NCI-H1417 (cell line): ENCODE measurements at regions not wholly inside any gene's neighbourhood (a gene's known extent, or its start where the extent isn't known, plus 50 kb on each side); places are given as distances from the start of the nearest gene placed in this dataset.
"Not testable (repeated sequence)": the region's sequence is repeated elsewhere in the genome, so short reads cannot be mapped to it uniquely, and the experiment has no call there.

Source experiments
- DNase-seq, 3 experiments: peaks; one replicate each; lab custom pipeline; 2025; lab: John Stamatoyannopoulos, UW

DNA sequence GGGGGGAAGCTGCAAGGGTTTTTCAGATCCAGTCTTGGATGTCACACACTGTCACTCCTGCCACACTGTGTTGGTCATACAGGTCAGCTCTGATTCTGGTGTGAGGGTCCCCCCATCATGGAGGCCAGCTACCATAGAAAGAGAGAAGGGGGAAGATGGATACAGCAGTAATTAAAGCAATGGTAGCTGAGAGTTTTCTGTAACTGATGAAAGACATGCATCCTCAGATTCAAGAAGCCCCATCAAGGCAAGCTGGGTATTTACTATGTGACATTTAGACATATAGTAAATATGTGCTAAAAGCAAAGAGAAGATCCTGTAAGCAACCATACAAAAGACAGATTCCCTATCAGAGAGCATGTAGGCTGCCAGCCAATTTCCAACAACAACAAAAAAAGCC, 110.9 kb upstream of the COL5A1 start:
- no peak for DNase-seq

- DNase-seq, result no peak
Observed at GRCh38 chr9:134531220-134531970, 110.2 kb upstream of the COL5A1 start.

DNA sequence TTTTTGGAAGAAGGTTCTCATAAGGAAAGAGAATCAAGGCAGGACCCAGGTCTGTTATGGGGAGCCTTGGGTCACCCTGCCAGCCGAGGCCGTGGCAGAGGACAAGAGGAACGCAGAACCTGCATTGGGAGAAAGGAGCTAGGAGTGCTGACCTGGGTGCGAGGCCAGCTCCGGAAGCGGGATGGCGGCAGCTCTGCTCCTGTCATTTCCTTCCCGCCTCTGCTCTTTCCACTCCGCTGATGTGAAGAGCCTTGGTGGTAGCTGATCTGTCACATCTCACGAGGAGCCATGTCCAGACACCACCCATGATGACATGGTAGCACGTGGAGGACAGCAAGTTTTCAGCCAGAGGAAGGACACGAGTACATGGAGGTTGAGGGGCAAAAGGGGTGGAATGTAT, 109.5 kb upstream of the COL5A1 start:
- no peak for DNase-seq

DNA sequence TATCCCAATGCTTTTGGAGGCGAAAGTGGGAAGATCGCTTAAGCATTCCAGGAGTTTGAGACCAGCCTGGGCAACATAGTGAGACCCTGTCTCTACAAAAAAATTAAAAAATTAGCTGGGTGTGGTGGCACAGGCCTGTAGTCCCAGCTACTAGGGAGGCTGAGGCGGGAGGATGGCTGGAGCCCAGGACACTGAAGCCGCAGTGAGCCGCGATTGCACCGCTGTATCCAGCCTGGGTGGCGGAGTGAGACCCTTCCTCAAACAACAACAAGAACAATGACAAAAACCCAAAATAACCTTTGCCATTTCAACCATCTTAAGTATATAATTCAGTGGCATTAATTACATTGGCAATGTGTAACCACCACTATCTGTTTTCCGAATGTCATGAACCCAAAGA, 108.9 kb upstream of the COL5A1 start:
- not testable (repeated sequence) for DNase-seq

DNA sequence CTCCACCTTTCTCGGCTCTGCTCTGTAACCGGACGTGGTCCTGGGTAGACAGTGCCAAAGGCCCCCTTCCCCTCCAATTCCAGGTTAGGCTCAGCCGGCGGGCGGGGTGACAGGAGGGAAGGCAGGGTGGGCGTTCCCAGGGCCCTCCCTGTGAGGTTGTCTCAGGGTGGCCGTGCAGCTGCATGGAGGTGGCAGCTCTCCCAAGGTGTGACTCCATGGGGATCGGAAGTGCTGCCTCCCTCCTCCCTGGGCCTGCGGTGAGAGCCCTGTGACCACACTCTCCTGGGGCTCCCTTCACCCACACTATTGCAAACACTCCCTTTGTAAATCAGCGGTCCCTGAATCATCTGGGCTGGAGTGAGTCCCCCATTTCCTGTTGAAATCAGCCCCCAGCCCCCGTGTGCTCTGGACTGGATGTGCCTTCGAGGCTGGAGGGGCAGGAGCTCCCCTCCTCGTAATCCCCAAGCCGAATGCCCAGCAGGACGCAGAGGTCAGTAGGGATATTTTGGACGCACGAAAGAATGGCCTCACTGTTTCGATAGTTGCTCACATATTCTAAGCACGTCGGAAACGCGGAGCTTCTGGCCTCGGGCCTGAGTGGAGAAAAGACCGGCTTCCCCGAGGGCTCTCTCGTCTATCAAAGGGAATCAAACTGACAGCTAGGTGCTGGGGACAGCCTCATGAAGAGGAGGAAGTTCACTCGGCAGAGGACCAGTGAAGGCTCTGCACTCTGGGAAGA, 107.6 kb upstream of the COL5A1 start:
- DNase-seq, result no peak

DNA sequence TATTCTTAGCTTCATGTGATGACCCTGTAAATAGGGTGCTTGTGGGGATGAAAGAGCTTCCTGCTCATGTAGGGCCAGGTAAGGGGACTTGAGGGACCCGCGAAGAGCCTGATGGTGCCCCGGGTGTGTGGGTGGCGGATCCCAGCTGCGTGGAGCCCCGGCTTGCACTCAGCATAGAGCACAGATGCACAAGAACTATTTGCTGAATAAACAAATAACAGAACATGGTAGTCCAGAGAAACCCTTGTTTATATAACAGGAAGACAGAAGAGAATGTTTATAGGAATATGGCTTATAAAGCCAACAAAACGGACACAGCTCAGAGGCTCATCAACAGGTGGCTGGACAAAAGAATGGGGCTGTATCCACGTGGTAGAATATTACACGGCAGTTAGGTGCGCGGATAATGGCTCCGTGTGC, 106.9 kb upstream of the COL5A1 start:
- no peak for DNase-seq

GRCh38 chr9:134535171-134535570, 106.4 kb upstream of the COL5A1 start:
- DNase-seq, result no peak

DNA sequence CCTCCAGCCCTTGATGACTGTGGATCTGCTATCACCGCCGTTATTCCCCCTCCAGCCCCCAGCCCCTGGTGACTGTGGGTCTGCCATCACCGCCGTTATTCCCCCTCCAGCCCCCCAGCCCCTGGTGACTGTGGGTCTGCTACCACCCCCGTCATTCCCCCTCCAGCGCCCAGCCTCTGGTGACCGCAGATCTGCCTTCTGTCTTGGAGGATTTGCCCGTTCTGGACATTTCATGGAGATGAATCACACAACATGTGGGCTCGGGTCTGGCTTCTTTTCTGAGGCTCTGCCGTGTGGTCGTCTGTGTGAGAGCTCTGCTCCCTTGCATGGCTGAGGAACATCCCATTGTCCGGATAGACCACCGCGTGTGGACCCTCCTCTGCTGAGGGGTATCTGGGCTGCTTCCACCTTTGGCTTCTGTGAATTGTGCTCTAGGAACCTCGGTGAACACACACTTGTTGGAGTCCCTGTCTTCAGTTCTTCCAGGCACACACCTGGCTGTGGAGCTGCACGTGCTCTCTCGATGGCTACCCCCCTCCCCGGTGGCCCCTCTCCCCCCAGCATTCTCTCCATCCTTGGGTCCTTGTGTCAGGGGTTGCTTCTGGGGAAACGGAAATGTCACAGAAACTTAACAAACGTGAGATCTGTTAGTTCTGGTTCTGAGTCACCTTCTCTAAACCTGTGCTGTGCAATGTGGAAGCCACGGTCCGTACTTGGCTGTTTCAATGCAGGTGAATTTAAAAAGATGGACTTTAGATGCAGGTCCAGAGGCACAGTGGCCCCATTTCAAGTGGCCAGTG, 105.3 kb upstream of the COL5A1 start:
- no peak for DNase-seq

DNA sequence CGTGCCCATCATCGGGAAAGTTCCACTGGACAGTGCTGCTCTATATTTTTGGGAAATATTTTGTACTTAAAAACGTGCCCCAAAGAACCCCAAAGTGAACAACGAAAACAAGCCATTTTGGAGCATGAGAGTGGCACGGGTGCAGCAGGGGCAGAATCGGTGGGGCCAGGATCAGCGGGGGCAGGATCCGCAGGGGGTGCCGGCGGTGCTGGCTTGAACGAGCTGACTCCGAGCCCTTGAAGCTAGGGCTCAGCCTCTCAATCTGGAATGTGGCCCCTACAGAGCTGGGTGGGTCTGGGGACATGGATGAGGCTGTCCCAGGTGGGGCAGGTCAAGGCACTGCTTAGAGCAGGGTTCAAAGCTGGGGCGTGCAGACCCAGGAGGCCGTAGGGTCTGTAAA, 104.7 kb upstream of the COL5A1 start:
- DNase-seq, result no peak

GRCh38 chr9:134537951-134538641, 103.5 kb upstream of the COL5A1 start:
- no peak for DNase-seq

- DNase-seq, result no peak
Observed at GRCh38 chr9:134538856-134539566, 102.6 kb upstream of the COL5A1 start.

GRCh38 chr9:134539586-134540194, 101.9 kb upstream of the COL5A1 start:
- no peak for DNase-seq

DNA sequence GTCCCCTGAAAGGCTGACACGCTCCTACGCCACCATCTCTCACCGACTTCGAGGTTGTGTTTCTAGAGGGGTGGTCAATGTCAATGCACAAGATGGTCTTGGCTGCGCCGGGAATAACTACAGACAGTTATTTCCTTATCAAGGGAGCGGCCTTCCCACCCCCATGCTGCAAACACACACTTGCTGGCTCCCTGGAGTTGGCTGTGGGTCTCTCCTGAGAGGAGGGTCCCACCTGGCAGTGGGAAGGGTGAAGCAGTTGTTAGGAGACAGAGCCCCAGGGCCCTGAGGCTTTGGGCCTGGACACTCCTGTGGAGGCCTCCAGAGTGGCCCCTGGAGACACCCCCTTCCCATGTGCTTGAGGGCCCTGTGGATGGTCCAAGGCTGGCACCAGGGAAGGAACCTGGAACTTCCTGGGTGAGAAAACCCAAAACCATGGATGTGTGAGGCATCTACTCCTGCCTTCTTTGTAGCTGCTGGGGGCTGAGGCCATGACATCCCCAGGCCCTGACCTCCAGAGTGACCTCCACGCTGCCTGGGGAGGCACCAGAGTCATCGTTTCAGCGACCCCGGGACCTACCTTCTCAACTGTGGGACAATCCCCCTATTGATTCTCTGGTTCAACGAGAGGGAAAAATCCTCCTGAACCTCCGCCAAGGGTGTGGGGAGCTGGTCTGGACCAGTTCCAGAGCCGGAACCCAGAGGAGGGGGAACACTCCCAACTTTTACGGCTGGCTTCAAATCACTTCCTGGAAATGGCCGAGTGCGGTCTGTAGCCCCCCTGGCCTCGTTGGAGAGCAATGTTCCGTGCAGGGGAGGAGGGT, 101.1 kb upstream of the COL5A1 start:
- DNase-seq, result no peak

GRCh38 chr9:134541097-134541747, 100.4 kb upstream of the COL5A1 start:
- no peak for DNase-seq

GRCh38 chr9:134544388-134545214, 97.0 kb upstream of the COL5A1 start:
- DNase-seq, result no peak

DNA sequence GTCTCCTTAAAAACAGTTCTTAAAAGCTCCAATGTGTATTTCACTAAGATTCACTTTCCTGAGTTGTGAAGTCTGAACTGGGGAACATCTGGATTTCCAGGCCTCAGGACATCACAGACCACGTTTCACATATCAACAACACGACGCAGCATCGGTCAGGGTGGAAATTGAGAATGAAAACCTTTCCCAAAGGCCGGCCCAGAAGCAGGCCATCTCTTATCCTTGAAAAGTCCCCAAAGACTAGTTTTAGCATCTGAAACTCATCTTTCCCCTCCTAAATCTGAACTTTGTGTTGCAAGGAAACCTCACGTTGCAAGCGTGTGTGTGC, 96.4 kb upstream of the COL5A1 start:
- DNase-seq, result no peak

- no peak for DNase-seq
Observed at GRCh38 chr9:134545543-134546245, 95.9 kb upstream of the COL5A1 start.

GRCh38 chr9:134546246-134546731, 95.3 kb upstream of the COL5A1 start:
- no peak for DNase-seq
